HG03457 (cell line): ENCODE measurements at regions not wholly inside any gene's neighbourhood (a gene's known extent, or its start where the extent isn't known, plus 50 kb on each side); places are given as distances from the start of the nearest gene placed in this dataset.
"Not testable (repeated sequence)": the region's sequence is repeated elsewhere in the genome, so short reads cannot be mapped to it uniquely, and the experiment has no call there.

Experiments
- ATAC-seq: cut with Tn5 transposase; IDR thresholded peaks from one replicate; pipeline ENCODE4 v1.9.1; 2021; ENCODE audit warnings: moderate number of reproducible peaks; ENCODE audit not compliant: unreplicated experiment

DNA sequence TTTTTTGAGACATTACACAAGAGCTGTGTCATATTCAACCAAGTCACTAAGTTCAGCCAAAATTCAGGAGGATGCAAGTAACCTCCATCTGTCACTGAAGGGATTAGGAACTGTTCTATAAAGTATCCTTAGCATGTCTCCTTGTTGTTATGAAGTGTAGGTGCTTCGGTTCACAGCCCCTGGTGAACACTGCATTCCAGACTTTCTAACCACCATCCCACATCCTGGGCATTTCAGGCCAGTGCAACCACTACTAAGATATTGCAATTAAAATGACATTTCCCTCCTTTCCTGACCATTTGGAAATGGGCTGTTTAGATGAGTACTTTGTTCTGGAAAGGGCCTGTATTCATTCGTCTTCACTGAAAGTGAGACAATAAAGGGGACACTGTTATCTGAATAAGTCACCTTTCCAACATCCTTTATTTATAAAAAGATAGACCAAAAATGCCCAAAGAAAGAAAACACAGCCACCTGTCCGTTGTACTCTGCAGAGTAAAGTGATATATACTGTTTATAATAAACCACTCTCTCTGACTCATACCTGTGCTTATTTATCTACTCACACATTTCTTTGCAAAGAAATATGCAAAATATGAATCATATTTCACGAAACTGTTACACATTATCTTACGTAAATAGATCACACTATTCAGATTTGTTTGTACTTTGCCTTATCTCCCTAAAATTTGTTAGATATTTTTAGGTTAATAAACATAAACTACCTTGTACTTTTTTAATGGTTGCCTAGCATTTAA lies 861.9 kb downstream of the CDH18 start:
- ATAC-seq = no peak

DNA sequence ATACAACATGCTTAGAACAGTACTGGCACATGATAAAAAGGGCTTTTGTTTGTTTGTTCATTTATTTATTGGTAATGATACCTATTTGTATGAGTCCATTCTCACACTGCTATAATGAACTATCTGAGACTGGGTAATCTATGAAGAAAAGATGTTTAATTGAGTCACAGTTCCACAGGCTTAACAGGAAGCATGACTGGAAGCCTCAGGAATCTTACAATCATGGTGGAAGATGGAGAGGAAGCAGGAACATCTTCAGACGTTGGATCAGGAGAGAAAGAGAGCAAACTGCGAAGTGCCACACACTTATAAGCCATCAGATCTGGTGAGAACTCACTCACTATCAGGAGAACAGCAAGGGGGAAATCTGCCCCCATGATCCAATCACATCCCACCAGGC lies 847.7 kb downstream of the CDH18 start:
- ATAC-seq = no peak

DNA sequence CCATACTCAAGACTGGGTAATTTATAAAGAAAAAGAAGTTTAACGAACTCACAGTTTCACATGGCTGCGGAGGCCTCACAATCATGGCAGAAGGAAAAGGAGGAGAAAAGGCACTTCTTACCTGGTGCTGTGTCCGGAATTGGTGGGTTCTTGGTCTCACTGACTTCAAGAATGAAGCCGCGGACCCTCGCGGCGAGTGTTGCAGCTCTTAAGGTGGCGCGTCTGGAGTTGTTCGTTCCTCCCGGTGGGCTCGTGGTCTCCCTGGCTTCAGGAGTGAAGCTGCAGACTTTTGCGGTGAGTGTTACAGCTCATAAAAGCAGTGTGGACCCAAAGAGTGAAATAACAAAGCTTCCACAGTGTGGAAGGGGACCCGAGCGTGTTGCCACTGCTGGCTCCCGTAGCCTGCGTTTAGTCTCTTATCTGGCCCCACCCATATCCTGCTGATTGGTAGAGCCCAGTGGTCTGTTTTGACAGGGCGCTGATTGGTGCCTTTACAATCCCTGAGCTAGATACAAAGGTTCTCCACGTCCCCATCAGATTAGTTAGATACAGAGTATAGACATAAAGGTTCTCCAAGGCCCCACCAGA lies 846.0 kb downstream of the CDH18 start:
- ATAC-seq = not testable (repeated sequence)

DNA sequence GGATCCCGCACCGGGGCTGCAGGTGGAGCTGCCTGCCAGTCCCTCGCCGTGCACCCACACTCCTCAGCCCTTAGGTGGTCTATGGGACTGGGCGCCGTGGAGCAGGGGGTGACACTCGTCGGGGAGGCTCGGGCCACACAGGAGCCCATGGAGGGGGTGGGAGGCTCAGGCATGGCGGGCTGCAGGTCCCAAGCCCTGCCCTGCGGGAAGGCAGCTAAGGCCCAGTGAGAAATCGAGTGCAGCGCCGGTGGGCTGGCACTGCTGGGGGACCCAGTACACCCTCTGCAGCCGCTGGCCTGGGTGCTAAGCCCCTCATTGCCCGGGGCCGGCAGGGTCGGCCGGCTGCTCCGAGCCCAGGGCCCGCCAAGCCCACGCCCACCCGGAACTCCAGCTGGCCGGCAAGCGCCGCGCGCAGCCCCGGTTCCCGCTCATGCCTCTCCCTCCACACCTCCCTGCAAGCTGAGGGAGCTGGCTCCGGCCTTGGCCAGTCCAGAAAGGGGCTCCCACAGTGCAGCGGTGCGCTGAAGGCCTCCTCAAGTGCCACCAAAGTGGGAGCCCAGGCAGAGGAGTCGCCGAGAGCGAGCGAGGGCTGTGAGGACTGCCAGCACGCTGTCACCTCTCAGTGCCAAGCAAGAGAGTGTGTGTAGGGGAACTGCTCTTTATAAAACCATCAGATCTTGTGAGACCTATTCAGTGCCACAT lies 845.1 kb downstream of the CDH18 start:
- not testable (repeated sequence) for ATAC-seq

DNA sequence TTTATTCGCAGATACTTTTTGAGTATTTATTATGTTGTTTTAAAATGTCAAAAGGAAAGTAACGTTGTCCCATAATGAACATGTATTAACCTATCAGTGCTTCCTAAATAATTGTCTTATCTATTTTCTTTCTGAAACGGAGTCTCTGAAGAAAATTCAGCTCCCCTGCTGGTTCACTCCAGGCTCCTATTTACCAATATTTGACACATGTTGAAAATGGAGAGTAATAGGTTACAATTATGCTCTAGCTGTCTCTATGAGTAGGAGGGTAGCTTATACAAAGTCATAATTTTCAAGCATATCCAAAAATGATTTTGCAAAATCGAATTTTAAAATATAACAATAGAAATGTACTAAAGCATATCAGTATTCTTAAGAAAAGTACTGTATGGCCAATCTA lies 844.1 kb downstream of the CDH18 start:
- ATAC-seq = no peak

DNA sequence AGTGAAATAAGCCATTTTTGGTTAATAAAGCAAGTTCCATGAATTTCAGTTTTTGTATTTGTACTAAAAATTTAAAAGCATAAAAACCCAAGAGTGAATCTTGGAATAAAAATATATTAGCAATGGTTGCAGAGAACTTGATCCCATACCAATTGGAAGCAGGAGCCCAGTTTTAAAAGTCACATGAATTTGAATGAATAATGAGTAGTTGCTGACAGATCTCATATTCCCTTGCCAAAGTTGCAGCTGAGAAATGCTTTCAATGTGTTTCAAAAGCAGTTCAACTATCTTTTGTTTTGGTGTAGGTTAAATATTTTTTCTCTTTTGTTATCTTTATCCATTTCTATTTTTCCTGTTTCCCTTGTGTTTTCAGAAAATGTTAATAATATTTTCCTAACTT lies 818.6 kb downstream of the CDH18 start:
- ATAC-seq = no peak

DNA sequence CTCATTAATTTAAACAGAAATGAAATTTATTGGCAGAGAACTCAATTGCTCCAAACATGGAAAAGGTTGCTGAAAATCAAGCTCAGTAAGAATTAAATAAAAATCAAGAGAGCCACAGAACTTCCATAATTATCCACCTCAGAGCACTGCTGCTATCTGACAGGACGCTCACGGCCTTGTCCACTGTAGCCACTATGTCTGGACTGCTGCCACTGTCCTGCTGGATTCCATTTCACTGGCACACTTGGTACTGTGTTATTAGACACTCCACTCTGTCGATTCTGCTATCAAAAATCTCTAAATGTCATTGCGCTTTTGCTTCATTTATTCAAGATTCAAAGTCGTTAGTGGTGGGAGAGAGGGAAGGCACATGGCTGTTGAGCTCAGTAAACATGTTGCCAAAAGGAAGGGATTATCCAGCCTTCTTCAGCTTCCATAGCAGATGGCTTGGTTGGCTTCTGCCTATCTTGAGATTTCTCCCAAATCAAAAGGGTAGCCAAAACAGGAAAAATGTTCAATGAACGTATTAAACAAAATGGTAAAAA lies 815.0 kb downstream of the CDH18 start:
- ATAC-seq = no peak

DNA sequence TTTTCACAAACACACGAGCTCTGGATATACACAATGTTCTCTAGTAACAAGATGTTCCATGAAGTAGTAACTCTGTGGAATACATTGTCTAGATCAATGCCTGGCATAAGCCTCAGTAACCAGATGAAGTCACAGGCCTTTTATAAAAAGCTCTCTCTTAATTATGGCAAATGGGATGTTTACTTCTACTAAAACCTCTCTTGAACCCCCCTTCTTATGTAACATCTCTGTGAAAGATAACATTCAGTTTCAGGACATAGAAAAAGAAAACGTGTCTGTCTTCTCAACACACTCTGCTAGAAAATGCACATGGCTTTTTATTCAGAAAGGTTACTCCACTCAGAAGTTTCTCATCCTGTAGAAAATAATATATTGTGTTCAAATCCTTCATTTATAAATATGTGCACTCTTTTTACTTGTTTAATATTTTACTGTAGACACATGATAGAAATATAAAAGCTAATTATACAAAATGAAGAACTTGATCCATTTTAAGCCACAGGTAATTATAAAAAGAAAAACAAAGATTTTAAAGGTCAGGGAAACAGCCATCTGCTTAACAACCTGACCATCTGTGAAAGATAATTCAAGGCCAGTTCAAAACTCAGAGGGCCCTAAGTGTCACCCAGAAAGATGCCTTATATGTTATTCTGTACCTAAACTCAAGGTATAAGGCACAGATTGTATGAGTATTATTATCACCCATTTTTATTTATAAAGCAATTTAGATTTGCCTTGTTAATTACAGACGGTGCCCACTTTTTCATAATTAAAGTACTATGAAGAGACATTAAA lies 812.0 kb downstream of the CDH18 start:
- ATAC-seq = no peak

DNA sequence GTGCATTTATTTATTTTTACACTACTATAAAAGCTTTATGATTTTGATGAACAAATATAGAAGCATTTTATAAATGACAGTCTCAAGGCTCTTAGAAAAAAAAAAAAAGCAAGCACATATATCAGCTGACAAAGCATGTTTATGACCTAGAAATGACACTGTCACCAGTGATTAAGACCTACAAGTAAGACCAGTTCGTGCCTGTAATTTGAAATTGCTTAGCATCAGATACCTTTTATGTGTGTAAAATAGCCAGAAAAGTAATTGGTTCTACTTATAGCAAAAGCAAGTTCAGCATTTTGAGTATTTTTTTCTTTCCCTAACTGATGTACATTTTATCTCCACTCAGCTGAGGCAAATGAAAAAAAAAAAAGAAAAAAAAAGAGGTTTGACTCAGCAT lies 808.4 kb downstream of the CDH18 start:
- ATAC-seq = no peak

DNA sequence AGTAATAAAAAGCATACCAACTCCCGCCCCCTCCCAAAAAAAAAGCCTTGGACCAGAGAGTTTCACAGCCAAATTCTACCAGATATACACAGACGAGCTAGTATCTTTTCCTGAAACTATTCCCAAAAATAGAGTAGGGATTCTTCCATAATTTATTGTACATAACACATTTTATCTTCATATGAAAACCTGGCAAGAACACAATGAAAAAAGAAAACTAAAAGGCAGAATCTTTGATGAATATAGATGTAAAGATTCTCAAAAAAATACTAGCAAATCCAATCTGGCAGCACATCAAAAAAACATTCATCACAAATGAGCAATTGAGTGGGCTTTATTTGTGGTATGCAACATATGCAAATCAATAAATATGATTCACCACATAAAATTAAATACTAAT lies 798.8 kb downstream of the CDH18 start:
- no peak for ATAC-seq

DNA sequence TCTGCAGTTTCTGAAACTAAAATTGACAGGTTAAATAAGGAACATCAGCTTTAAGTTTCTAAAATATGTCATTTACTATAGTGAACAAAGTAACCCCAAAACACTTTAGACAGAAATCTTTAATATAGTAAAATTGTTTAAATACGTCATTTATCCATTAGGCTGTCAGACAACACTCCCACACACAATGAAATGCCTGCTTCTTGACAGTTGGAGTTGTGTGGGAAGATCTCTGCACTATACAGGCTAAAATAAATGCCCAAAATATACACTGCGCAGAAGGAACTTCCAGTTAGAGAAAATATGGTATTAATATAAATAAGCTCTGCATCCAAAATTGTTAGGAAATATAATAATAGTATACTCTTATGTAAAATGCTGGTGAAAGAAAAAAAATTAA lies 794.4 kb downstream of the CDH18 start:
- ATAC-seq = no peak

DNA sequence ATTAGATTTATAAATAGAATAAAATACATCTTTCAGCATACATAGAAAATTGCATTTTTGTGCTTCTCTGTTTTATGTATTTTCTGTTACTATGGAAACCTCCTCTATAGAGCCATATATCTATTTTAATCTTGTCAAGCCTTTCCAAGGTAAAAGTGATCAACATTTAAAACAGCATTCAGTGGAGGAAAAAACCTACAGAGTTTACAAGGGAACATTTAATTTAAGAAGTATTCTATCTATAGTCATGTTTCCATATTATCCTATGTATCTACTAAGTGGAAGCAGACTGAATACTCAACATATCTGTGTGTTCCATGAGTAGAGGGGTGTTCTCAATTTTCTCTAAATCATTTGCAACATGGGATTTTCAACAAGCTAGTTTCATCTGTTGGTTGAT lies 791.4 kb downstream of the CDH18 start:
- ATAC-seq = no peak

DNA sequence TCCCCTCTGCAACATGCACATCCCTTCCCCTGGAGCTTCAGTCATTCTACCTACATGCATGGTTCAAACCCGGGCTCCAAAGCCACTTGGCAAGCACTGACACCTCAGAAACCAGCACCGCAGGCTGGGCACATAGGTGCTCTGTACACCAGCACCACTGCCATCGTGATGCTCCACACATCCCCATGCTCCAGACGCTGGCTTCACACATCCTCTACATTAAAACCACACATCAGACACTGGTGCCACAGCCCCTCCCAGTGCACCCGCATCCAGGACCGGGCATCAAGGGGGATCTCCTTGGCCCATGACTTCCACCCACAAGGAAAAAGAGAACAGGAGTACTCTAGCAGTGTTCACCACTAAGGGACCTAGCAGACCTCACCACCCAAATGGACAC lies 787.7 kb downstream of the CDH18 start:
- ATAC-seq = no peak

DNA sequence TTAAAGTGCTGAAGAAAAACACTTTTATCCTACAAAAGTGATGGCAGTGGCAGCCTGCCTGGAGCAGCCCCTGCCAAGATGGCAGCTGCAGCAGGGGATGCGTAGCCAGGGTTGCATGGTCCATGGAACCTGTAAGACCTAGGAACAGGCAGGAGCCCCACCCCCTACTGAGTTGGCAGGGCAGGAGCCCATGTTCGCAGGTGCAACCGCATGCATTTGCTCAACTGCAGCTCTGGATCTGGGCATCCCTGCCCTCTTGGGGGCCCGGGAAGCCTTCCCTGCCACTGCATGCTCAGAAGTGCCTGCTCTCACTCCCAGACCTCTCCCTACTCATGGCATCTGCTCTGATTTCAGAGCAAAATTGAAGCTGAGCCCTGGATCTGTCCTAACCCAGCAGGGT lies 779.6 kb downstream of the CDH18 start:
- no peak for ATAC-seq

DNA sequence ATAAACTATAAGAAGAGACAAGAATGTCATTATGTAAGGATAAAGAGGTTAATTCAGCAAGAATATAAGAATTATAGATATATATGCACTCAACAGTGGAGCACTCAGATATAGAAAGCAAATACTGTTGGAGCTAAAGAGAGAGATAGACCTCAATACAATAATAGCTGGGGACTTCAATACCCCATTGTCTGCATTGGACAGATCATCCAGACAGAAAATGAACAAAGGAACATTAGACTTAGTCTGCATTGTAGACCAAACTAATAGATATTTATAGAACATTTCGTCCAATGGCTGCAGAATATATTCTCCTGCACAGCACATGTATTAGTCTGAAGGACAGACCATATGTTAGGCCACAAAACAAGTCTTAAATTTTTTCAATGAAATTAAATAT lies 777.1 kb downstream of the CDH18 start:
- no peak for ATAC-seq

DNA sequence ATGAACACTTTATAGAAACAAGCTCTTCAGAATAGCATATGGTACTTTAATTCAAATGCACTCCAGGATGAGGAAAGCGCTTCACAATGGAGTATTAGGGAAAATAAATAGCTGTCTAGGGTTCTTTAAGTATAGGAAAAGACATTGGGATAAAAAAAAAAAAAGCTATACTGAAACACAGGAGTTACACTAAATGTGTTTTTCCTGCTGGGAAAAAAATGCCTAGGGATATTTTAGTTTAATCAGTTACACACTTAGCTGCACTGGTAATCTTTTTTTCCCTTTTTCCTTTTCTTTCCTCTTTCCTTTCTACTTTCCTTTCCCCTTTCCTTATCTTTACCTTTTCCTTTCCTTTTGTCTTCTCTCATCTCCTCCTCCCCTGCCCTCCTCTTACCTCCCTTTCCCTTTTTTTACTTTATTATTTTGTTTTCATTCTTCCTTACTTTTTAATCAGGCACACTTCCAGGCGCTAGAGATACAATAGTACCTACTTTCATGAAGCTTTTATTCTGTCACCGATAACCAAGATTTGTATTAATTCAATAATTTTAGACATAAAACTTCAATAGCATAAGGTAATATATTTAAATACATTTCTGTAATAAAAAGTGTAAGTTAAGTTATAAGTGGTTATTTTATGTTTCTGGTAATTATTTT lies 758.7 kb downstream of the CDH18 start:
- no peak for ATAC-seq

DNA sequence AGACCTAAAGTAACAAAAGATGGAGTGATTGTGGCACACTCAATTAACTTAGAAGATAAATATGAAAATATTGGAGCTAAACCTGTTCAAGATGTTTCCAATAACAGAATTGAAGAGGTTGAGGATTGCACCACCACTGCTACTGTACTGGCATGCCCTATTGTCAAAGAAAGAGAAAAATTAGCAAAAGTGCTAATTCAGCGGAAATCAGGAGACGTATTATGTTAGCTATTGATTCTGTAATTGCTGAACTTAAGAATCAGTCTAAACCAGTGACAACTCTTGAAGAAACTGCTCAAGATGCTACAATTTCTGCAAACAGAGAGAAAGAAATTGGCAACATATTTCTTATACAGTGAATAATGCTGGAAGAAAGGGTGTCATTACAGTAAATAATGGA lies 754.4 kb downstream of the CDH18 start:
- no peak for ATAC-seq

DNA sequence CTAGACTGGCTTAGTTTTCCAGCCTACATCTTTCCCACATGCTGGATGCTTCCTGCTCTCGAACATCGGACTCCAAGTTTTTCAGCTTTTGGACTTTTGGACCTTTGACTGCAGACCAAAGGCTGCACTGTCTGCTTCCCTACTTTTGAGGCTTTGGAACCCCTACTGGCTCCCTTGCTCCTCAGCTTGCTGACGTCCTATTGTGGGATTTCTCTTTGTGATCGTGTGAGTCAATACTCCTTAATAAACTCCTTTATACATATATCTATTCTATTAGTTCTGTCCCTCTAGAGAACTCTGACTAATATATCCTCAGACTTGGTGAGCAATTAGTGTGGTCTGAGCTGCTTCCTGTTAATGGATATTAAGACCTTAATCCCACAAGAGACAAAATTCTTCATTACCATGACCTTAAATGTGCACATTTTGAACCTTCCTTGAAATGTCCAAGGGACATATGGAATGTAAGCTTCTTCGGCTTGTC lies 752.9 kb downstream of the CDH18 start:
- no peak for ATAC-seq

DNA sequence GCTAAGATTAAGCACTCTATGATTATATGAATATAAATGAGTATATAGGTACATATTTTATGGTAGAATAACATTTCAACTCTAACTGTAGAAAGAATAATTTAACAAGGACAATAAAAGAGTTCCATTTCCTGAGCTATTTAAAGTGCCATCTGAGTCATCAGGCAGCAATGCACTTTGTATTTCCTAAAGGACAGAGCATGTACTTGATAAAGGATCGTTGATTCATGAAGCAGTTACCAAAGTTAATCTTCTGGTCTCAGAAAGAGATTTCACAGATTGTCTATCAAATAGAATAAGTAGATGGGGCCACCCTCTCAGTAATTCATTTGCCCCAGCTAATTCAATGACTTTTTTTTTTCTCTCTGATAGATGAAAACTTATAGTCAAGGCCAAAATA lies 747.8 kb downstream of the CDH18 start:
- no peak for ATAC-seq

DNA sequence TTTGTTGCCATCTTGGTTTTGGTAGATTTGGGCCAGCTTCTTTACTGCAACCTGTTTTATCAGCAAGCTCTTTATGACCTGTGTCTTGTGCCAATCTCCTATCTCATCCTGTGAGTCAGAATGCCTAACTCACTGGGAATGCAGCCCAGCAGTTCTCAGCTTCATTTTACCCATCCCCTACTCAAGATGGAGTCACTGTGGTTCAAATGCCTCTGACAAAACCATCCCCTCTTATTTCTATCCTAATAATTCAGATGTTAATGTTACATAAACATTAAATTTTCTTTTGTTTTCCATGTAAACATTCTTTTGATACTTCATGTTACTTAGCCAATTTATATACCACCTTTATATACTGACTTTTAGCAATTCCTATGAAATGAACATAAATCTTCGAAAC lies 746.3 kb downstream of the CDH18 start:
- no peak for ATAC-seq

DNA sequence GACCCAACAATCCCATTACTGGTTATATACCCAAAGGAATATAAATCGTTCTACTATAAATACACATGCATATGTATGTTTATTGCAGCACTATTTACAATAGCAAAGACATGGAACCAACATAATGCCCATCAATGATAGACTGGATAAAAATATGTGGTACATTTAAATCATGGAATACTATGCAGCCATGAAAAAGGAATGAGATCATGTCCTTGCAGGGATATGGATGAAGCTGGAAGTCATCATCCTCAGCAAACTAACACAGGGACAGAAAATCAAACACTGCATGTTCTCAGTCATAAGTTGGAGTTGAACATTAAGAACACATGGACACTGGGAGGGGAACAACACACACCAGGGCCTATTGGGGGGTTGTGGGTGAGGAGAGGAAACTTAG lies 741.8 kb downstream of the CDH18 start:
- not testable (repeated sequence) for ATAC-seq
